DND-41 (cell line): ENCODE measurements at regions not wholly inside any gene's neighbourhood (a gene's known extent, or its start where the extent isn't known, plus 50 kb on each side); places are given as distances from the start of the nearest gene placed in this dataset.

Experiments
- ATAC-seq: fragments of 200-7000 bp; cut with Tn5 transposase; 3 replicates; pipeline ENCODE4 v1.9.1; 2021; ENCODE audit warnings: low read depth; ENCODE audit not compliant: insufficient read depth
- DNase-seq: peaks from one replicate; pipeline ENCODE4 v3.0.0-alpha.2; 2020
- H2AFZ ChIP-seq: 2 replicates; pipeline ENCODE4 v1.6.0; 2012; ENCODE audit warnings: low read depth, low read length
- H3K27ac ChIP-seq: 2 replicates; pipeline ENCODE4 v1.5.1; 2012; ENCODE audit warnings: low read length, inconsistent platforms
- H3K27me3 ChIP-seq: fragments of 200-600 bp; sonication (generic); 2 replicates; pipeline ENCODE4 v1.6.0; 2012; ENCODE audit warnings: low read length, mild to moderate bottlenecking, inconsistent platforms; ENCODE audit not compliant: insufficient read depth, poor library complexity
- H3K36me3 ChIP-seq: 2 replicates; pipeline ENCODE4 v1.5.1; 2012; ENCODE audit warnings: low read length, inconsistent platforms; ENCODE audit not compliant: insufficient read depth
- H3K4me1 ChIP-seq: 2 replicates; pipeline ENCODE4 v1.5.1; 2012; ENCODE audit warnings: mild to moderate bottlenecking, low read length; ENCODE audit not compliant: insufficient read depth
- H3K4me2 ChIP-seq: 2 replicates; pipeline ENCODE4 v1.6.0; 2012; ENCODE audit warnings: mild to moderate bottlenecking, moderate library complexity, low read length, inconsistent platforms; ENCODE audit not compliant: insufficient read depth
- H3K4me3 ChIP-seq, 2 experiments: fragments of 200-600 bp in 1 of 2; shearing (Covaris generic) in 1 of 2; 2 replicates each; pipeline ENCODE4 v1.5.1; 2012 to 2016; ENCODE audit warnings: inconsistent platforms in 2 of 2, low read length in 2 of 2, mild to moderate bottlenecking in 2 of 2, low read depth in 1 of 2, moderate library complexity in 1 of 2
- H3K79me2 ChIP-seq: 2 replicates; pipeline ENCODE4 v1.6.0; 2012; ENCODE audit warnings: low read length, inconsistent platforms; ENCODE audit not compliant: insufficient read depth
- H3K9ac ChIP-seq: 2 replicates; pipeline ENCODE4 v1.6.0; 2012; ENCODE audit warnings: low read depth, mild to moderate bottlenecking, inconsistent platforms, low read length, moderate library complexity
- H3K9me3 ChIP-seq: 2 replicates; pipeline ENCODE4 v1.5.1; 2012; ENCODE audit warnings: low read length, moderate library complexity, mild to moderate bottlenecking, inconsistent platforms; ENCODE audit not compliant: insufficient read depth, severe bottlenecking
- H4K20me1 ChIP-seq: 2 replicates; pipeline ENCODE4 v1.6.0; 2012; ENCODE audit warnings: low read length; ENCODE audit not compliant: insufficient read depth
- EZH2 ChIP-seq: IDR thresholded peaks from 3 replicates; pipeline ENCODE4 v1.6.1; 2012; ENCODE audit warnings: borderline replicate concordance, low read depth, mild to moderate bottlenecking, moderate library complexity, low read length, inconsistent platforms; ENCODE audit not compliant: severe bottlenecking
- TF ChIP-seq, protein P1 (sequence below): IDR thresholded peaks from 2 replicates; pipeline ENCODE4 v1.5.1; 2012; ENCODE audit warnings: borderline replicate concordance, low read length, moderate library complexity, mild to moderate bottlenecking; ENCODE audit not compliant: poor library complexity, severe bottlenecking; ENCODE audit errors: extremely low read depth

DNA sequence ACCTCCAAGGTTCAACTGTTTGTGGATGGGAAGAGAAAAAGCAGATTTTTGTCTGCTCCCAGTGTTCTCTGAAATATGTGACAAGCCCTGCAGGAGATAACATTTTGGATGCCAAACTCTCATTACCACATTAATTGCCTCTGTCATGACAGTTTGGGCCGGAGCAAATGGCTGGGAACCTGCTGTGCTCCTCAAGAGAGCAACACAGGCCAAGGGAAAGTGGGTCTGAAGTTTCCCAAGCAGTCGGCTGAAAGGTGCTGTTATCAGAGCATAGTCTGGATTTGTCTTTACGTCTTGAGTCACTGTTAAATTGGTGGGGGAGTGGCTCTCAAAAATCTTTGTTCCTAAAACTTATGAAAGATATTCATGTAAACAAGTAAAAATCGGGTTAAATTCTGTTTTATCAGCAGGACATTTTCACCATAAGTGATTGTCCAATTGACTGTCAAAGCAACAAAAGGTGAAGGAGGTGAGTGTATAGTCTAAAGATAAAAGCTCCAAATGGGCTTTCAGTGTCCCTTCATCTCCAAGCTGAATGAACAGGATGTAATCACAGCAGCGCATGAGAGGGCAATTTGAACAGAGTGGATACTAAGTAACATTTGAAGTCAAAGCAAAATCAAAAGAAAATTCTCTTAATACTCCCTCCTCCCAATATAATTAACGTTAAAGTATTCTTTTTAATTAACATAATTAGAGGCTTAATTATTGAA, 844.8 kb downstream of the PCDH17 start:
- no peaks in the 10 kb centered on the region for H3K4me1 ChIP-seq
- no peak for TF ChIP-seq EZH2
- TF ChIP-seq, protein P1, sequence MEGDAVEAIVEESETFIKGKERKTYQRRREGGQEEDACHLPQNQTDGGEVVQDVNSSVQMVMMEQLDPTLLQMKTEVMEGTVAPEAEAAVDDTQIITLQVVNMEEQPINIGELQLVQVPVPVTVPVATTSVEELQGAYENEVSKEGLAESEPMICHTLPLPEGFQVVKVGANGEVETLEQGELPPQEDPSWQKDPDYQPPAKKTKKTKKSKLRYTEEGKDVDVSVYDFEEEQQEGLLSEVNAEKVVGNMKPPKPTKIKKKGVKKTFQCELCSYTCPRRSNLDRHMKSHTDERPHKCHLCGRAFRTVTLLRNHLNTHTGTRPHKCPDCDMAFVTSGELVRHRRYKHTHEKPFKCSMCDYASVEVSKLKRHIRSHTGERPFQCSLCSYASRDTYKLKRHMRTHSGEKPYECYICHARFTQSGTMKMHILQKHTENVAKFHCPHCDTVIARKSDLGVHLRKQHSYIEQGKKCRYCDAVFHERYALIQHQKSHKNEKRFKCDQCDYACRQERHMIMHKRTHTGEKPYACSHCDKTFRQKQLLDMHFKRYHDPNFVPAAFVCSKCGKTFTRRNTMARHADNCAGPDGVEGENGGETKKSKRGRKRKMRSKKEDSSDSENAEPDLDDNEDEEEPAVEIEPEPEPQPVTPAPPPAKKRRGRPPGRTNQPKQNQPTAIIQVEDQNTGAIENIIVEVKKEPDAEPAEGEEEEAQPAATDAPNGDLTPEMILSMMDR, result no peak
- H3K4me2 ChIP-seq, result no peak overlapping the region
- DNase-seq (no peak), ATAC-seq (no peak)
- H4K20me1 ChIP-seq, result no peaks in the 10 kb centered on the region
- H3K9ac ChIP-seq, result no peak overlapping the region
- no peaks in the 10 kb centered on the region for H3K9me3 ChIP-seq
- no peaks in the 10 kb centered on the region for H3K27me3 ChIP-seq
- H3K27ac ChIP-seq, result no peak overlapping the region
- no peaks in the 10 kb centered on the region for H3K36me3 ChIP-seq
- no peak overlapping the region for H2AFZ ChIP-seq
- no peaks in the 10 kb centered on the region for H3K79me2 ChIP-seq
- no peak overlapping the region for H3K4me3 ChIP-seq

DNA sequence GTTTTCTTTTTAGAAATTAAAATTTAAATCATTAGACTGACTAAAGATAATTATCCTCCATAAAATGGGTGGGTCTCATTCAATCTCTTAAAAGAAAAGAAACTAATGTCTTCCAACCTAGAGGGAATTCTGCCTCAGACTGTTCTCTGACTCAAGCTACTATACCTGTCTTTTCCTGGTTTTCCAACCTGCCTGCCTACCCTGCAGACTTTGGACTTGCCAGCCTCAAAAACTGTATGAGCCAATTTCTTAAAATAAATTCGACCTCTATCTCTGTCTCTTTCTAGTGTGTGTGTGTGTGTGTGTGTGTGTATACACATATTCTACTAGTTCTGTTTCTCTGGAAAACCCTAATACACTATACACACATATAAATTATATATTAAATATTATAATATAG, 847.3 kb downstream of the PCDH17 start:
- no peak for ATAC-seq
- H3K4me3 ChIP-seq, result no peak overlapping the region
- no peak for DNase-seq
- no peaks in the 10 kb centered on the region for H3K36me3 ChIP-seq
- H2AFZ ChIP-seq, result no peak overlapping the region
- H3K4me1 ChIP-seq, result no peaks in the 10 kb centered on the region
- no peak for TF ChIP-seq EZH2
- TF ChIP-seq, protein P1, result no peak
- no peak overlapping the region for H3K4me2 ChIP-seq
- H3K79me2 ChIP-seq, result no peaks in the 10 kb centered on the region
- no peaks in the 10 kb centered on the region for H3K27me3 ChIP-seq
- no peaks in the 10 kb centered on the region for H3K9me3 ChIP-seq
- H3K9ac ChIP-seq, result no peak overlapping the region
- H3K27ac ChIP-seq, result no peak overlapping the region
- H4K20me1 ChIP-seq, result no peaks in the 10 kb centered on the region

DNA sequence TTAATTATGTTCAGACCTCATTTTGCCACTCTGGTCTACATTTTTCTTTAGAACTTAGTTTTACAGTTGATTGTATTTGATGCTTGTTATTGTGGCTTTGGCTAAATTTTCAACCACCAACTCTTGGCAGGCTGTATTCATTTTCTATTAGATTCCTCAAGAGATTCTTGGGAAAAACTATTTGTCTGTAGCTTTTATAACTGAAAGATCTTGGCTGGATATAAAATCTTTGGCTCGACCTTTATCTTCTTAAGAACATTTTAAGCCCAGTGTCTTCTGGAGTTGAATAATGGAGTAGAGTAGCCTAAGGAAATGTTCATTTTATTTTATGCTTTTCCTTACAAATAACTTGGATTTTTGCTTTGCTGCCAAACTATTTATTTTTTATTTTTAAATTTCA, 848.5 kb downstream of the PCDH17 start:
- Histone ChIP-seq H2AFZ (no peak overlapping the region), H3K4me2 (no peak overlapping the region), H3K27me3 (no peaks in the 10 kb centered on the region), H3K9me3 (no peaks in the 10 kb centered on the region), H3K9ac (no peak overlapping the region), H3K4me1 (no peaks in the 10 kb centered on the region), H3K4me3 (no peak overlapping the region), H3K27ac (no peak overlapping the region), H4K20me1 (no peaks in the 10 kb centered on the region), H3K79me2 (no peaks in the 10 kb centered on the region), H3K36me3 (no peaks in the 10 kb centered on the region)
- ATAC-seq (no peak), DNase-seq (no peak)
- TF ChIP-seq, protein P1, result no peak
- no peak for TF ChIP-seq EZH2
